H1 (cell line): ENCODE measurements at regions not wholly inside any gene's neighbourhood (a gene's known extent, or its start where the extent isn't known, plus 50 kb on each side); places are given as distances from the start of the nearest gene placed in this dataset.

Experiments used
- CTCF ChIA-PET: fragments of 300-600 bp; sonication (Branson Sonifier 250); formaldehyde crosslinking; loops from one replicate; lab custom pipeline; 2021; ENCODE audit not compliant: partially characterized antibody; lab: Charles Lee
- POLR2A ChIA-PET: fragments of 300-600 bp; sonication (Branson Sonifier 250); formaldehyde crosslinking; loops from one replicate; lab custom pipeline; 2021; ENCODE audit warnings: inconsistent platforms; ENCODE audit not compliant: partially characterized antibody; lab: Charles Lee
- DNase-seq, 2 experiments: peaks; one replicate each; pipeline versions ENCODE4 v3.0.0 to v3.0.0-alpha.2; 2010 to 2022; ENCODE audit warnings: low spot score in 2 of 2, low read depth in 1 of 2, mixed read lengths in 1 of 2
- FAIRE-seq: peaks from 2 replicates; lab custom pipeline; 2011; peaks lifted over from hg19 to GRCh38; lab: Jason Lieb, UNC
- H2AFZ ChIP-seq: 2 replicates; pipeline ENCODE4 v1.8.1; 2012; ENCODE audit warnings: low read length, inconsistent platforms
- H2AK5ac ChIP-seq: 2 replicates; pipeline ENCODE4 v1.6.1; 2013; ENCODE audit warnings: low read depth, low read length
- H2BK120ac ChIP-seq: replicated peaks from 2 replicates; pipeline ENCODE3; 2013; ENCODE audit warnings: low read depth, low read length, inconsistent platforms
- H2BK12ac ChIP-seq: 2 replicates; pipeline ENCODE4 v1.6.1; 2013; ENCODE audit warnings: low read depth, low read length
- H2BK15ac ChIP-seq: 2 replicates; pipeline ENCODE4 v1.6.1; 2013; ENCODE audit warnings: low read length
- H2BK20ac ChIP-seq: 2 replicates; pipeline ENCODE4 v1.6.1; 2013; ENCODE audit warnings: low read length
- H2BK5ac ChIP-seq: 2 replicates; pipeline ENCODE4 v1.6.1; 2013; ENCODE audit warnings: low read depth, low read length
- H3K14ac ChIP-seq: 2 replicates; pipeline ENCODE4 v1.6.1; 2013; ENCODE audit warnings: inconsistent platforms; ENCODE audit not compliant: insufficient read length
- H3K18ac ChIP-seq: 2 replicates; pipeline ENCODE4 v1.6.1; 2013; ENCODE audit warnings: low read length; ENCODE audit errors: extremely low read depth
- H3K23ac ChIP-seq: 2 replicates; pipeline ENCODE4 v1.6.1; 2013; ENCODE audit warnings: inconsistent platforms; ENCODE audit not compliant: insufficient read length
- H3K23me2 ChIP-seq: 2 replicates; pipeline ENCODE4 v1.6.1; 2013; ENCODE audit warnings: low read depth, low read length
- H3K27ac ChIP-seq: 2 replicates; pipeline ENCODE4 v1.6.1; 2011; ENCODE audit warnings: low read depth, low read length, inconsistent platforms
- H3K27me3 ChIP-seq, 4 experiments: replicated peaks in 1 of 4; 1 replicate in 1 of 4; 2 replicates in 3 of 4; pipeline versions ENCODE4 v1.6.1 to v1.8.1; 2011 to 2013; ENCODE audit warnings: low read length in 3 of 4, mild to moderate bottlenecking in 3 of 4, inconsistent platforms in 2 of 4, mixed read lengths in 2 of 4, moderate library complexity in 1 of 4; ENCODE audit not compliant: control insufficient read depth in 3 of 4, insufficient read depth in 3 of 4; ENCODE audit errors: extremely low read depth in 1 of 4
- H3K36me3 ChIP-seq, 4 experiments: 2 replicates each; pipeline versions ENCODE4 v1.6.1 to v1.8.1; 2011 to 2013; ENCODE audit warnings: mild to moderate bottlenecking in 4 of 4, low read length in 3 of 4, moderate library complexity in 2 of 4, control low read depth in 1 of 4, inconsistent platforms in 1 of 4; ENCODE audit not compliant: insufficient read depth in 4 of 4, control insufficient read depth in 2 of 4
- H3K4ac ChIP-seq: replicated peaks from 2 replicates; pipeline ENCODE3; 2013; ENCODE audit warnings: low read length, low read depth, mixed read lengths, inconsistent platforms; ENCODE audit not compliant: insufficient read length
- H3K4me1 ChIP-seq, 4 experiments: replicated peaks in 1 of 4; 1 replicate in 1 of 4; 2 replicates in 3 of 4; pipeline versions ENCODE4 v1.6.1 to v1.8.1; 2011 to 2013; ENCODE audit warnings: low read length in 3 of 4, inconsistent platforms in 2 of 4, mixed read lengths in 1 of 4; ENCODE audit not compliant: insufficient read depth in 4 of 4, control insufficient read depth in 3 of 4
- H3K4me2 ChIP-seq, 2 experiments: 2 replicates each; pipeline versions ENCODE4 v1.6.1 to v1.8.1; 2011 to 2013; ENCODE audit warnings: low read depth in 2 of 2, low read length in 2 of 2, control low read depth in 1 of 2, inconsistent platforms in 1 of 2, mild to moderate bottlenecking in 1 of 2; ENCODE audit not compliant: insufficient read depth in 1 of 2
- H3K4me3 ChIP-seq, 4 experiments: fragments of 200-600, 300-600 bp in 1 of 4; sonication (generic), shearing (Covaris generic), sonication (Bioruptor Twin) in 1 of 4; 2 replicates each; pipeline versions ENCODE4 v1.5.1 to v1.8.1; 2011 to 2016; ENCODE audit warnings: low read length in 4 of 4, low read depth in 3 of 4, control low read depth in 2 of 4, inconsistent platforms in 2 of 4, mild to moderate bottlenecking in 2 of 4, mixed read lengths in 1 of 4, moderate library complexity in 1 of 4; ENCODE audit not compliant: insufficient read depth in 2 of 4; ENCODE audit errors: extremely low read depth in 1 of 4
- H3K56ac ChIP-seq: replicated peaks from 2 replicates; pipeline ENCODE3; 2013; ENCODE audit warnings: low read depth, mild to moderate bottlenecking, mixed read lengths, low read length, inconsistent platforms; ENCODE audit not compliant: insufficient read length
- H3K79me1 ChIP-seq: 2 replicates; pipeline ENCODE4 v1.6.1; 2013; ENCODE audit warnings: low read depth, low read length, control low read depth
- H3K79me2 ChIP-seq, 2 experiments: 2 replicates each; pipeline versions ENCODE4 v1.6.1 to v1.8.1; 2012 to 2013; ENCODE audit warnings: low read length in 2 of 2, mild to moderate bottlenecking in 2 of 2, inconsistent platforms in 1 of 2; ENCODE audit not compliant: insufficient read depth in 2 of 2, control insufficient read depth in 1 of 2
- H3K9ac ChIP-seq, 4 experiments: replicated peaks in 1 of 4; 1 replicate in 1 of 4; 2 replicates in 3 of 4; pipeline versions ENCODE4 v1.6.1 to v1.8.1; 2011 to 2013; ENCODE audit warnings: low read depth in 3 of 4, low read length in 3 of 4, control low read depth in 2 of 4, mild to moderate bottlenecking in 2 of 4, moderate library complexity in 2 of 4, inconsistent platforms in 1 of 4; ENCODE audit errors: extremely low read depth in 1 of 4
- H3K9me3 ChIP-seq, 2 experiments: 2 replicates each; pipeline versions ENCODE4 v1.6.1 to v1.8.1; 2012 to 2013; ENCODE audit warnings: mild to moderate bottlenecking in 2 of 2, moderate library complexity in 2 of 2, control low read depth in 1 of 2, inconsistent platforms in 1 of 2, low read depth in 1 of 2, low read length in 1 of 2, mixed read lengths in 1 of 2; ENCODE audit not compliant: insufficient read depth in 2 of 2
- H4K20me1 ChIP-seq, 2 experiments: replicated peaks in 1 of 2; 2 replicates each; pipeline versions ENCODE3 to v1.8.1; 2011 to 2013; ENCODE audit warnings: inconsistent platforms in 2 of 2, low read length in 2 of 2, mild to moderate bottlenecking in 1 of 2; ENCODE audit not compliant: insufficient read depth in 2 of 2, control insufficient read depth in 1 of 2
- H4K5ac ChIP-seq: 2 replicates; pipeline ENCODE4 v1.6.1; 2013; ENCODE audit warnings: low read length, low read depth, mixed read lengths, inconsistent platforms; ENCODE audit not compliant: insufficient read length
- H4K8ac ChIP-seq: 2 replicates; pipeline ENCODE4 v1.8.0; 2013; ENCODE audit warnings: mild to moderate bottlenecking, moderate library complexity, low read length, inconsistent platforms; ENCODE audit not compliant: insufficient read depth; ENCODE audit errors: extremely low read depth
- H4K91ac ChIP-seq: replicated peaks from 2 replicates; pipeline ENCODE3; 2013; ENCODE audit warnings: low read length, mixed read lengths, inconsistent platforms; ENCODE audit not compliant: insufficient read length
- EZH2 ChIP-seq: fragments of 200-600 bp; sonication (generic); IDR thresholded peaks from 2 replicates; pipeline ENCODE4 v1.7.1; 2012; ENCODE audit warnings: low read depth, mild to moderate bottlenecking, moderate library complexity, low read length, inconsistent platforms; ENCODE audit not compliant: severe bottlenecking
- NANOG ChIP-seq: IDR thresholded peaks from 2 replicates; pipeline ENCODE4 v1.6.1; 2011; ENCODE audit warnings: low read length, low read depth, mild to moderate bottlenecking, inconsistent platforms; ENCODE audit not compliant: insufficient read depth, poor library complexity, severe bottlenecking
- WGBS, 2 experiments: shearing (Covaris generic) in 1 of 2; methylation state at CpG; one replicate each; pipeline versions ENCODE4 v1.1.6 to v1.1.7; 2013 to 2015; ENCODE audit warnings: low lambda C conversion rate in 2 of 2, mixed read lengths in 2 of 2, inconsistent platforms in 1 of 2, low coverage in 1 of 2, missing lambda C conversion rate in 1 of 2; ENCODE audit not compliant: insufficient replicate concordance in 2 of 2, insufficient coverage in 1 of 2, insufficient read length in 1 of 2; ENCODE audit errors: extremely low coverage in 1 of 2, missing lambda C conversion rate in 1 of 2; 5-methylcytosine and 5-hydroxymethylcytosine counted together

DNA sequence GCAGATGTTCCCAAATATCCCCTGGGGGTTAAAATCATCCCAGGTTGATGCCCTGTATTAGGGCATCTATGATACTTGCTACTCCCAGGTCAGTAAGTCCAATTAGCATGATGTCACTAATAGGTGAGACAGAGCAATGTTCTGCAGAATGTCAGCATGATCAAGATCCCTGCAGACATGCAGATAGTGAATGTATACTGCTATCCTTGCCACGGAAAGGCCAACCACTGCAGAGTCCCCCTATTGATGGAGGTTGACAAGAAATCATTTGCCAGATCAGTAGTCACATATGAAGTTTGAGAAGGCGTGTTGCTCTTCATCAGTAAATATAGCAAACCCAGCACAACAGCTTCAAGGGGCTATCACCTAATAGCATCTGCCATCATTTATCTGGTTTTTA is 97.4 kb downstream of the SETD4 start:
- H3K27ac ChIP-seq = no peak overlapping the region
- no peaks in the 10 kb centered on the region for H3K23me2 ChIP-seq
- no peak overlapping the region for H2BK20ac ChIP-seq
- no peaks in the 10 kb centered on the region for H3K4me1 ChIP-seq
- no peak overlapping the region for H2AK5ac ChIP-seq
- no peak overlapping the region for H2BK12ac ChIP-seq
- H3K36me3 ChIP-seq = no peaks in the 10 kb centered on the region
- ChIA-PET POLR2A (interaction anchor here (1.1 kb wide), 1 partner anchor 10 kb away, joined by 3 read pairs; no protein-coding TSS in a partner anchor), CTCF (no interaction called here)
- DNase-seq (no peak), FAIRE-seq (no peak)
- H2BK5ac ChIP-seq = no peak overlapping the region
- H4K8ac ChIP-seq = no peak overlapping the region
- H3K4me2 ChIP-seq = no peak overlapping the region
- H3K4me3 ChIP-seq = no peak overlapping the region
- no peak overlapping the region for H2BK15ac ChIP-seq
- H4K91ac ChIP-seq = no peak overlapping the region
- H3K56ac ChIP-seq = no peak overlapping the region
- H2AFZ ChIP-seq = no peak overlapping the region
- no peaks in the 10 kb centered on the region for H3K27me3 ChIP-seq
- no peaks in the 10 kb centered on the region for H3K79me1 ChIP-seq
- H4K5ac ChIP-seq = no peak overlapping the region
- H3K9me3 ChIP-seq = no peaks in the 10 kb centered on the region
- no peaks in the 10 kb centered on the region for H4K20me1 ChIP-seq
- H3K79me2 ChIP-seq = no peaks in the 10 kb centered on the region
- no peak overlapping the region for H2BK120ac ChIP-seq
- 89% methylated on average over 2 of the region's 2 CpGs; no CpG with 5 or more reads in 1 of the 2 experiments for WGBS, 2 experiments
- no peak overlapping the region for H3K9ac ChIP-seq
- no peak overlapping the region for H3K14ac ChIP-seq
- no peak overlapping the region for H3K23ac ChIP-seq
- no peak overlapping the region for H3K18ac ChIP-seq
- no peak overlapping the region for H3K4ac ChIP-seq
- TF ChIP-seq NANOG (no peak), EZH2 (no peak)
